PC-9 (cell line): ENCODE measurements at regions not wholly inside any gene's neighbourhood (a gene's known extent, or its start where the extent isn't known, plus 50 kb on each side); places are given as distances from the start of the nearest gene placed in this dataset.

ENCODE experiments used
- BruUV-seq: library from RNA; stranded (reverse); fragments of 400-500 nt; replicated peaks from 2 replicates; lab custom pipeline; 2021; lab: Mats Ljungman, UMichigan
- CTCF ChIA-PET: fragments of 300-600 bp; sonication (Branson Sonifier 250); formaldehyde crosslinking; loops from one replicate; lab custom pipeline; 2022; ENCODE audit warnings: antibody characterized with exemption; lab: Charles Lee
- POLR2A ChIA-PET: fragments of 300-600 bp; sonication (Branson Sonifier 250); formaldehyde crosslinking; loops from one replicate; lab custom pipeline; 2022; ENCODE audit warnings: antibody characterized with exemption; ENCODE audit not compliant: unreplicated experiment; lab: Charles Lee
- DNase-seq, 2 experiments: peaks; one replicate each; pipeline versions ENCODE4 v3.0.0 to v3.0.0-alpha.2; 2015 to 2022; ENCODE audit warnings: mixed read lengths in 1 of 2
- H2AFZ ChIP-seq: fragments of 200-600 bp; sonication (generic); 2 replicates; pipeline ENCODE4 v1.8.1; 2017; ENCODE audit warnings: antibody characterized with exemption
- H3F3A ChIP-seq: fragments of 200-600 bp; sonication (generic); 2 replicates; pipeline ENCODE4 v1.8.1; 2017; ENCODE audit warnings: antibody characterized with exemption, mild to moderate bottlenecking, low read depth; ENCODE audit not compliant: insufficient read depth
- H3K27ac ChIP-seq: fragments of 200-600 bp; sonication (generic); 2 replicates; pipeline ENCODE4 v1.6.1; 2016; ENCODE audit warnings: mixed run types
- H3K27me3 ChIP-seq: fragments of 200-600 bp; sonication (generic); 2 replicates; pipeline ENCODE4 v1.6.1; 2016; ENCODE audit warnings: low read depth, mixed run types; ENCODE audit not compliant: insufficient read depth
- H3K36me3 ChIP-seq: fragments of 200-600 bp; sonication (generic); 2 replicates; pipeline ENCODE4 v1.6.1; 2016; ENCODE audit warnings: low read depth, mixed run types
- H3K4me1 ChIP-seq: fragments of 200-600 bp; sonication (generic); replicated peaks from 2 replicates; pipeline ENCODE4 v1.6.1; 2016; ENCODE audit warnings: mixed run types; ENCODE audit not compliant: insufficient read depth
- H3K4me2 ChIP-seq: fragments of 200-600 bp; sonication (generic); 2 replicates; pipeline ENCODE4 v1.6.1; 2017; ENCODE audit warnings: mixed run types
- H3K4me3 ChIP-seq: fragments of 200-600 bp; sonication (generic); 2 replicates; pipeline ENCODE4 v1.6.1; 2016; ENCODE audit warnings: mixed run types
- H3K79me2 ChIP-seq: fragments of 200-600 bp; sonication (generic); 2 replicates; pipeline ENCODE4 v1.6.1; 2017; ENCODE audit warnings: low read depth, mixed run types
- H3K9me2 ChIP-seq: fragments of 200-600 bp; sonication (generic); 2 replicates; pipeline ENCODE4 v1.8.1; 2017; ENCODE audit warnings: mild to moderate bottlenecking; ENCODE audit not compliant: insufficient read depth
- H3K9me3 ChIP-seq: fragments of 200-600 bp; sonication (generic); 2 replicates; pipeline ENCODE4 v1.8.1; 2016; ENCODE audit warnings: low read depth; ENCODE audit not compliant: insufficient read depth
- H4K20me1 ChIP-seq: fragments of 200-600 bp; sonication (generic); 2 replicates; pipeline ENCODE4 v1.8.1; 2017; ENCODE audit not compliant: insufficient read depth
- EZH2 ChIP-seq: fragments of 200-600 bp; sonication (generic); IDR thresholded peaks from 2 replicates; pipeline ENCODE4 v1.8.0; 2017; ENCODE audit warnings: antibody characterized with exemption, low read depth
- intact Hi-C: fragments of 100-400 bp; cut with micrococcal nuclease; formaldehyde crosslinking; loops from one replicate; pipeline ENCODE4 v1.10.0; 2022; ENCODE audit not compliant: unreplicated experiment
- TF ChIP-seq, protein P1 (sequence below): fragments of 200-600 bp; sonication (generic); conservative IDR thresholded peaks from 2 replicates; pipeline ENCODE4 v1.6.1; 2017; ENCODE audit warnings: mixed run types, antibody characterized with exemption, mild to moderate bottlenecking, moderate library complexity

DNA sequence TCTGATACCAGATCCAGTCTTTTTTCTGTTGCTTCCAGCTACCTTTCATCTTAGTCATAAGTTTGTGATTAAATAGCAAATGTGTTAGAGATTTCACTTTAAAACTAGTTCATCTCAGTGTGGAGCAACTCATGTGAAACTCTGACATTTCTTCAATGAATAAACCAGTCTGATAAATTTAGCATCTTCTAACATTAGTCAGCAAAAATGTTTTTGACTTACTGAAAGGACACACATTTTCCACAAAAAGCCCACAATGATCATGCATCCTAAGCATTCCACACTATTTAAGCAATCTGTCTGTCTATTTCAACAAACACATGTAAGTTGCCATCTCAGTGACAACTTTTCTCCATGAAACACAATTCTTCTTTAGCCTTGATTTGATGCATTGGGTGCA is 222.2 kb upstream of the SLC35B3 start:
- no peak for DNase-seq
- Histone ChIP-seq H3K9me2 (no peaks in the 10 kb centered on the region), H3K79me2 (no peaks in the 10 kb centered on the region), H3K4me2 (no peak overlapping the region), H3K27ac (no peak overlapping the region), H3K9me3 (no peaks in the 10 kb centered on the region), H3F3A (no peaks in the 10 kb centered on the region), H3K4me1 (no peaks in the 10 kb centered on the region), H3K27me3 (no peaks in the 10 kb centered on the region), H4K20me1 (no peaks in the 10 kb centered on the region), H2AFZ (no peak overlapping the region), H3K36me3 (no peaks in the 10 kb centered on the region), H3K4me3 (no peak overlapping the region)
- CTCF ChIA-PET: no interaction called here
- no peak for TF ChIP-seq EZH2
- TF ChIP-seq, protein P1, sequence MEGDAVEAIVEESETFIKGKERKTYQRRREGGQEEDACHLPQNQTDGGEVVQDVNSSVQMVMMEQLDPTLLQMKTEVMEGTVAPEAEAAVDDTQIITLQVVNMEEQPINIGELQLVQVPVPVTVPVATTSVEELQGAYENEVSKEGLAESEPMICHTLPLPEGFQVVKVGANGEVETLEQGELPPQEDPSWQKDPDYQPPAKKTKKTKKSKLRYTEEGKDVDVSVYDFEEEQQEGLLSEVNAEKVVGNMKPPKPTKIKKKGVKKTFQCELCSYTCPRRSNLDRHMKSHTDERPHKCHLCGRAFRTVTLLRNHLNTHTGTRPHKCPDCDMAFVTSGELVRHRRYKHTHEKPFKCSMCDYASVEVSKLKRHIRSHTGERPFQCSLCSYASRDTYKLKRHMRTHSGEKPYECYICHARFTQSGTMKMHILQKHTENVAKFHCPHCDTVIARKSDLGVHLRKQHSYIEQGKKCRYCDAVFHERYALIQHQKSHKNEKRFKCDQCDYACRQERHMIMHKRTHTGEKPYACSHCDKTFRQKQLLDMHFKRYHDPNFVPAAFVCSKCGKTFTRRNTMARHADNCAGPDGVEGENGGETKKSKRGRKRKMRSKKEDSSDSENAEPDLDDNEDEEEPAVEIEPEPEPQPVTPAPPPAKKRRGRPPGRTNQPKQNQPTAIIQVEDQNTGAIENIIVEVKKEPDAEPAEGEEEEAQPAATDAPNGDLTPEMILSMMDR: no peak
- intact Hi-C loops: no loop called here
- no TSS peak for BruUV-seq
- POLR2A ChIA-PET: no interaction called here

DNA sequence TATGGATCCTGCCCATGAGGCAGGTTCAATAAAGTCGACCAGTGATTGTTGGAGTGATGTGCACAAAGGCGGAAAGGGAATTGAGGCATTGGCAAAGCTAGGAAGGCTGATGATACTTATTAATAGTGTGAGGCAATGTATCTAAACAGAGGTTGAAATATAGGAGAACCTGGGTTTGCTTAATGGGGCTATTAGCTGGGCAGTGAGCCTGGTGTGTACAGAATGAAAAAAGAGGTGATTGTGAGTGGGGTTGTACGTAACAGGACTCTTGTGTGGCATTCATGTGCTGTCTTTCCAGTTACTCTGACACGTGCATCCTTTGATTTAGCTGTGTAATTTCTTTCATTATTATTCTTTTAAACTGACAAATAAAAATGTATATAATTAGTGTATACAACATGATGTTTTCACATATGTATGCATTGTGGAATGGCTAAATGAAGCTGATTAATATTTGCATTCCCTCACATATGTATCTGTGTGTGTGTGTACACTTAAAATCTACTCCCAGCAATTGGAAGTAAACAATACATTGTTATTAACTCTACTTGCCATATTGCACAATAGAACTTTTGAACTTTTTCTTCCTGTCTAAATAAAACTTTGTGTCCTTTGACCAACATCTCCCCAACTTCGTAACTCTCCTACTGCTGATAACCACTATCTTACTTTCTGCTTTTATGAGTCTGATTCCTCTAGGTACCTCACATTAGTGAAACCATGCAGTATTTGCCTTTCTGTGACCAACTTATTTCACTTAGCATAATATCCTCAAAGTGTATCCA is 220.5 kb upstream of the SLC35B3 start:
- CTCF ChIA-PET: no interaction called here
- Histone ChIP-seq H3F3A (no peaks in the 10 kb centered on the region), H3K9me3 (no peaks in the 10 kb centered on the region), H3K4me1 (no peaks in the 10 kb centered on the region), H3K27ac (no peak overlapping the region), H3K4me3 (no peak overlapping the region), H3K4me2 (no peak overlapping the region), H3K36me3 (no peaks in the 10 kb centered on the region), H3K79me2 (no peaks in the 10 kb centered on the region), H2AFZ (no peak overlapping the region), H4K20me1 (no peaks in the 10 kb centered on the region), H3K27me3 (no peaks in the 10 kb centered on the region), H3K9me2 (no peaks in the 10 kb centered on the region)
- TF ChIP-seq, protein P1: no peak
- TF ChIP-seq EZH2: no peak
- intact Hi-C loops: no loop called here
- BruUV-seq: no TSS peak
- POLR2A ChIA-PET: no interaction called here
- DNase-seq: no peak

DNA sequence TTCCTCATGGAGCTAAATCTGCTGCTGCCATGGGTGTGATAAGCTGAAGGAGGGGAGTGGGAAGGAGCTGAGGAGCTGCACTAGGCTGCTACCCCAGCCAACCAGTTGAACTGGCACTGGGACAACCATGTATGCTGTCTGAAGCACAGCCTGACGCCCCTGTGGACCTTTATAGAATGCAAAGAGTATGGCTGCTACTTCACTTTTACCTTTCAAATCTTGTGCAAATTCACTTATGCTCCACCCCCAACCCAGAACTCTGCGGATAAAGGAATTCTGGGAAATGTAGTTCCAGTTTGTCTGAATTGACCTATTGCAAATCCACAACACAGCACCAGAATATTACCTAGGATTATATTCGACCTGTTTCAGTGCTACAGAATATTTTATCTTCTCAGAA is 217.4 kb upstream of the SLC35B3 start:
- Histone ChIP-seq H4K20me1 (no peaks in the 10 kb centered on the region), H3F3A (no peaks in the 10 kb centered on the region), H3K4me1 (no peaks in the 10 kb centered on the region), H3K9me3 (no peaks in the 10 kb centered on the region), H3K9me2 (no peaks in the 10 kb centered on the region), H3K27ac (no peak overlapping the region), H3K79me2 (no peaks in the 10 kb centered on the region), H3K27me3 (no peaks in the 10 kb centered on the region), H3K36me3 (no peaks in the 10 kb centered on the region), H3K4me3 (no peak overlapping the region), H3K4me2 (no peak overlapping the region), H2AFZ (no peak overlapping the region)
- CTCF ChIA-PET: no interaction called here
- no peak for TF ChIP-seq EZH2
- TF ChIP-seq, protein P1: no peak
- BruUV-seq: no TSS peak
- POLR2A ChIA-PET: interaction anchor here (0.7 kb wide), 1 partner anchor 1647 kb away, joined by 4 read pairs; no protein-coding TSS in a partner anchor
- no peak for DNase-seq
- intact Hi-C loops: no loop called here
